Esophagus squamous epithelium (tissue), 5 donors: ENCODE measurements at regions not wholly inside any gene's neighbourhood (a gene's known extent, or its start where the extent isn't known, plus 50 kb on each side); places are given as distances from the start of the nearest gene placed in this dataset.

Experiments
- DNase-seq: peaks from one replicate; lab custom pipeline; 2025; lab: John Stamatoyannopoulos, UW
- H3K27ac ChIP-seq, 4 donors: fragments of 200-600 bp; sonication (generic); one replicate each; pipeline ENCODE4 v1.5.1; 2016 to 2019; ENCODE audit warnings: mild to moderate bottlenecking in 1 of 4
- H3K27me3 ChIP-seq, 4 donors: fragments of 200-600 bp; sonication (generic); 1 replicate in 3 of 4; 2 replicates in 1 of 4; pipeline versions ENCODE4 v1.5.1 to v1.6.0; 2017 to 2021; ENCODE audit warnings: antibody characterized with exemption in 1 of 4
- H3K36me3 ChIP-seq, 3 donors: fragments of 200-600 bp; sonication (generic); one replicate each; pipeline ENCODE4 v1.5.1; 2016 to 2019
- H3K4me1 ChIP-seq, 3 donors: fragments of 200-600 bp; sonication (generic); one replicate each; pipeline ENCODE4 v1.5.1; 2017 to 2019
- H3K4me3 ChIP-seq, 4 donors: fragments of 200-600 bp; sonication (generic); 1 replicate in 3 of 4; 2 replicates in 1 of 4; pipeline ENCODE4 v1.5.1; 2016 to 2019; ENCODE audit warnings: mild to moderate bottlenecking in 2 of 4, moderate library complexity in 1 of 4
- H3K9me3 ChIP-seq, 3 donors: fragments of 200-600 bp; sonication (generic); one replicate each; pipeline ENCODE4 v1.5.1; 2016 to 2019
- CTCF ChIP-seq, 6 experiments: fragments of 450-650 bp in 4 of 6; fragments of 200-600 bp in 2 of 6; sonication (generic) in 2 of 6; IDR thresholded peaks; one replicate each; pipeline ENCODE4 v1.5.1; 2016 to 2019; ENCODE audit warnings: antibody characterized with exemption in 6 of 6, mild to moderate bottlenecking in 4 of 6, moderate library complexity in 4 of 6
- POLR2A ChIP-seq, 4 donors: fragments of 450-650 bp; IDR thresholded peaks; one replicate each; pipeline ENCODE4 v1.6.1; 2017; ENCODE audit warnings: antibody characterized with exemption in 4 of 4, mild to moderate bottlenecking in 4 of 4, moderate library complexity in 3 of 4
- WGBS, 2 donors: methylation state at CpG; one replicate each; pipeline ENCODE4 v1.1.5; 2018; 5-methylcytosine and 5-hydroxymethylcytosine counted together
- intact Hi-C: fragments of 100-400 bp; cut with DNase I; formaldehyde crosslinking; loops from one replicate; pipeline ENCODE4 v1.15.0; 2022
- donor health status: DM: yes; HTN: yes; CAD: no.

GRCh38 chr2:104641786-104642185 lies 212.1 kb upstream of the POU3F3 start:
- TF ChIP-seq CTCF (IDR thresholded peaks at IDR 0.05) (no peak), POLR2A (IDR thresholded peaks at IDR 0.05) (no peak)
- no peaks in the 10 kb centered on the region for H3K27me3 ChIP-seq
- intact Hi-C loops = no loop called here

GRCh38 chr2:104648376-104648775 lies 205.5 kb upstream of the POU3F3 start:
- no peak overlapping the region for H3K4me3 ChIP-seq
- no peaks in the 10 kb centered on the region for H3K9me3 ChIP-seq
- H3K27me3 ChIP-seq = no peaks in the 10 kb centered on the region
- H3K27ac ChIP-seq = no peak overlapping the region
- WGBS, 2 donors = 46 to 57% methylated on average over 2 of the region's 2 CpGs
- DNase-seq = no peak
- TF ChIP-seq CTCF (IDR thresholded peaks at IDR 0.05) (no peak), POLR2A (IDR thresholded peaks at IDR 0.05) (no peak)
- intact Hi-C loops = no loop called here
- H3K4me1 ChIP-seq = no peaks in the 10 kb centered on the region
- no peaks in the 10 kb centered on the region for H3K36me3 ChIP-seq

More at GRCh38 chr2:104641786-104642185, 212.1 kb upstream of the POU3F3 start:
- H3K4me3 ChIP-seq = no peak overlapping the region
- no peaks in the 10 kb centered on the region for H3K36me3 ChIP-seq
- WGBS, 2 donors = 47 to 48% methylated on average over 2 of the region's 2 CpGs
- H3K27ac ChIP-seq = no peak overlapping the region
- no peak for DNase-seq
- H3K9me3 ChIP-seq = no peaks in the 10 kb centered on the region
- no peaks in the 10 kb centered on the region for H3K4me1 ChIP-seq

- no peak for DNase-seq
- 43 to 85% methylated on average over 1 of the region's 1 CpG for WGBS, 2 donors
- Histone ChIP-seq H3K9me3 (no peaks in the 10 kb centered on the region), H3K27me3 (no peaks in the 10 kb centered on the region), H3K27ac (no peak overlapping the region), H3K4me1 (no peaks in the 10 kb centered on the region), H3K36me3 (no peaks in the 10 kb centered on the region), H3K4me3 (no peak overlapping the region)
- TF ChIP-seq CTCF (IDR thresholded peaks at IDR 0.05) (no peak), POLR2A (IDR thresholded peaks at IDR 0.05) (no peak)
- intact Hi-C loops = no loop called here
Observed at GRCh38 chr2:104649866-104650265, 204.0 kb upstream of the POU3F3 start.

GRCh38 chr2:104650405-104650996 lies 203.4 kb upstream of the POU3F3 start:
- no peak overlapping the region for H3K4me3 ChIP-seq
- no peak for DNase-seq
- H3K36me3 ChIP-seq = no peaks in the 10 kb centered on the region
- TF ChIP-seq CTCF (IDR thresholded peaks at IDR 0.05) (no peak), POLR2A (IDR thresholded peaks at IDR 0.05) (no peak)
- no peaks in the 10 kb centered on the region for H3K4me1 ChIP-seq
- intact Hi-C loops = no loop called here
- H3K27ac ChIP-seq = no peak overlapping the region
- no peaks in the 10 kb centered on the region for H3K9me3 ChIP-seq
- no peaks in the 10 kb centered on the region for H3K27me3 ChIP-seq

GRCh38 chr2:104654811-104655210 lies 199.1 kb upstream of the POU3F3 start:
- Histone ChIP-seq H3K36me3 (no peaks in the 10 kb centered on the region), H3K4me1 (peaks cover 0 to 12% (median 0%) of the 10 kb centered on the region in 3 donors), H3K9me3 (no peaks in the 10 kb centered on the region), H3K27me3 (peaks cover 0 to 17% (median 0%) of the 10 kb centered on the region in 4 donors), H3K4me3 (no peak overlapping the region), H3K27ac (peak overlapping the region in 1 of 4 donors; percentile 10)
- 50 to 70% methylated on average over 4 of the region's 4 CpGs for whole genome bisulfite sequencing, 2 donors
- TF ChIP-seq CTCF (IDR thresholded peaks at IDR 0.05) = no peak
- TF ChIP-seq POLR2A (IDR thresholded peaks at IDR 0.05) = no peak
- DNase-seq = no peak
- intact Hi-C loops = no loop called here
